GM18505 (cell line): ENCODE measurements at regions not wholly inside any gene's neighbourhood (a gene's known extent, or its start where the extent isn't known, plus 50 kb on each side); places are given as distances from the start of the nearest gene placed in this dataset.

ENCODE experiments used
- ATAC-seq: cut with Tn5 transposase; IDR thresholded peaks from one replicate; pipeline ENCODE4 v1.9.1; 2021; ENCODE audit not compliant: unreplicated experiment
- POLR2A ChIP-seq: IDR thresholded peaks from 4 replicates; pipeline ENCODE4 v1.6.1; 2011; ENCODE audit warnings: borderline replicate concordance; ENCODE audit not compliant: insufficient read depth, insufficient read length; ENCODE audit errors: extremely low read depth

GRCh38 chr18:40558706-40559392, 1396.2 kb upstream of the PIK3C3 start:
- ATAC-seq, result no peak
- TF ChIP-seq POLR2A, result no peak

DNA sequence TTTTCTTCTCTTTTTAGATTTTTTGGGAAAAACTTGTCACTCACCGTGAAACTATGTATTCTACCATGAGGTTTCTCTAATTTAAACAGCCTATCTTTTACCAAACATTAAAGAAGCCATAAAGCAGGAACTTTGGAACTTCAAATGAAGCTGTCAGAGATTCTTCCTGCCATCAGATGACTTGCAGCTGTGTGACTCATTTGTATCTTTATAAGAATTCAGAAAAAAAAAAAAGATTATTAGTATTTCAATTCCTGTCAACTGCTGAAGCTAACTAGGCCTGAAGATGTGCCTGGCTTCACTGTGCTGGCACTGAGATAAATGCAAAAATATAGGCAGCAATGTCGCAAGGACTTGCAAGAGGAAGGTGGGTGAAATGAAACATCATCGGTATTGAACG, 1399.1 kb upstream of the PIK3C3 start:
- TF ChIP-seq POLR2A, result no peak
- ATAC-seq, result no peak

DNA sequence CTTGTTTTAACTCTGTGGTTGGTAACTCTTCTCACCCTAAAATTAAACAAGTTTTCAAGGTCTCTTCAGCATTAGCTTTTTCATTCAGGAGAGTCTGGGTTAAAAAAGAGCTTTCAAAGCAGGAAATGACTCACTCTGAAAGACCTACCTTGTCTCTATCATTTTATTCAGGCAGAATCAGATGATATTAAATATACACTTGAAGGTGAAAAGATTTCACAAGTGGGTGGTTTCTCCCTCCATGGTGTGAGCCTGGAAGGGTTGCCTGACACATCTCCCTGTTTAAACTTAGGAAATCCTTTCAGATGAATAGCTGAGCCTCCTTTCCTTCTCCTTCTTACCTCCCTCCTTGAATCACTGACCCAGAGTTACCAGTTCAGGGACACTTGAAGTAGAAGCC, 1402.0 kb upstream of the PIK3C3 start:
- no peak for ATAC-seq
- TF ChIP-seq POLR2A, result no peak

GRCh38 chr18:40546875-40547274, 1408.2 kb upstream of the PIK3C3 start:
- ATAC-seq, result no peak
- TF ChIP-seq POLR2A, result no peak

DNA sequence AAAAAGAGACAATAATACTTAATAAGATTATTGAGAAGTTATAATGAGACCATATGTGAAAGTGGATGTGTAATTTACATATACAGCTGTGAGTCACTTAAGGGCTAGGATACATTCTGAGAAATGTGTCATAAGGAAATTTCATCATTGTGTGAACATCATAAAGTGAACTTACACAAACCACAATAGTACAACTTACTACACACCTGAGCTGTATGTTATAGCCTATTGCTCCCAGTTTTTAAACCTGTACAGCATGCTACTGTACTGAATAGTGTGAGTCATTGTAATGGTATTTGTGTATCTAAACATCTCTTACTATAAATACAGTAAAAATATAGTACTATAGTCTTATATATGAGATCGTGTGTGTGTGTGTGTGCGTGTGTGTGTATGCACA, 1420.3 kb upstream of the PIK3C3 start:
- no peak for TF ChIP-seq POLR2A
- no peak for ATAC-seq

DNA sequence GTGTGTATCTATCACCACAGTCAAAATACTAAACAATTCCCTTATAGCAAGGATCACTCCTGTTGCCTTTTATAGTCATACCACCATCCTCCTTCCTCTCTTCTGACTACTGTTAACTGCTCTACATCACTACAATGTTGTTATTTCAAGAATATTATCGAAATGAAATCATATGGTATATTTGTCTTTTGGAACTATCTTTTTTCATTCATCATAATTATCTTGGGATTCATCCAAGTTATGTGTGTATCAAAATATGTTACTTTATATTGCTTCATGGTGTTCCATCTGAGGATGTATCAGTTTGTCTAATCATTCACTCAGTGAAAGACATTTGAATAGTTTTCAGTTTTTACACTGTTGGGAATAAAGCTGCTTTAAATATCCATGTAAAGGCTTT, 1423.0 kb upstream of the PIK3C3 start:
- TF ChIP-seq POLR2A, result no peak
- no peak for ATAC-seq

DNA sequence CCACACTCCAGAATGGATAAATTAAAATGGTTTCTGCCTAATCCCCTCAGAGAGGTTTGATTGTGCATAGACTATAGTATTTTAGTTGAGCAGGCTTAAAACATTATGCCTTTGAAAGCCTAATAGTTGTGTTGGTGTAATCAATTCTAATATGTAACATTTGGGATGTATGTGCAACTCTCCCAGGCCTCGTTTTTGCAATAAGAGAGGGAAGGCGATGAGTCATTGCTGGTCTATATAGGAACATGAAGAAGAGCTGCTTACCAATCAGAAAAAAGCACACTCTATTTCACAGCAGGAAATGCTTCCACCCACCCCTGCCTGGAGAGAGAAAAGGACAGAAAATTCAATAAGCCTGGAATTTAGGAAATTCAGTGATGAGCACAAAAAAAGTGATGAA, 1424.0 kb upstream of the PIK3C3 start:
- no peak for TF ChIP-seq POLR2A
- ATAC-seq, result no peak

DNA sequence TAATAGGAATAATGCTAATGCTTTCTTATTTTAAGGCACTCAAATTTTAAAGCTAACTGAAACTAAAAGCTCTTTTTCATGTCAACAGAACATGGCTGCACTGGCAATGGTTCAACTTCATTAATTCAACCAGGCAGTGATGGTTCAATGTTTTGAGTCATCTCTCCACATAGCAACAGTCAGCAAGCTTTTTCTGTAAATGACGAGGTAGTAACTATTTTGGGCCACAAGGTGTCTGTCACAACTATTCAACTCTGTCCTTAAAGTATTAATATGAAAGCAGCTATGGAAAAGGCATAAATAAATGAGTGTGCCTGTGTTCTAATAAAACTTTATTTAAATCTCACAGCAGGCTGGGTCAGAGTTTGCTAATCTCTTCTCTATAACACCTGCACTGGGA, 1425.6 kb upstream of the PIK3C3 start:
- ATAC-seq, result no peak
- TF ChIP-seq POLR2A, result no peak

- no peak for TF ChIP-seq POLR2A
- no peak for ATAC-seq
Observed at GRCh38 chr18:40524881-40525280, 1430.2 kb upstream of the PIK3C3 start.

GRCh38 chr18:40523287-40523686, 1431.7 kb upstream of the PIK3C3 start:
- TF ChIP-seq POLR2A, result no peak
- no peak for ATAC-seq

DNA sequence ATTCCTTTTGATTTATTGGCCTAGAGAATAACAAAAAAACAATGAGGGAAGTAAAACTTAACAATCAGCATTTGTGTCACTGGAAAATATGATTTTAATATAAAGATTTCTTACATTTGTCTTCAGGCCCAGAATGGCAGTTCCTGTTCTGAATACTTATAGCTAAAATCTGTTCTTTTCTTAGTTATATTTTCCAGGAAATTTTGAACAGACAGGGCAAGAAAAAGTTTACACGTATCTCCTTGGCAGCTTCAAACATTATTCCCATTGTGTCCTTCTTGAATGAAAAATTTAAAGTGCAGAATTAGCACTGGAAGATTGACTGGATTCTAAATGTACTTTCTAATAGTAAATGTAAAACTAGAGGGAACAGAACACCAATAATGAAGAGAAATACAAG, 1454.0 kb upstream of the PIK3C3 start:
- TF ChIP-seq POLR2A, result no peak
- no peak for ATAC-seq

DNA sequence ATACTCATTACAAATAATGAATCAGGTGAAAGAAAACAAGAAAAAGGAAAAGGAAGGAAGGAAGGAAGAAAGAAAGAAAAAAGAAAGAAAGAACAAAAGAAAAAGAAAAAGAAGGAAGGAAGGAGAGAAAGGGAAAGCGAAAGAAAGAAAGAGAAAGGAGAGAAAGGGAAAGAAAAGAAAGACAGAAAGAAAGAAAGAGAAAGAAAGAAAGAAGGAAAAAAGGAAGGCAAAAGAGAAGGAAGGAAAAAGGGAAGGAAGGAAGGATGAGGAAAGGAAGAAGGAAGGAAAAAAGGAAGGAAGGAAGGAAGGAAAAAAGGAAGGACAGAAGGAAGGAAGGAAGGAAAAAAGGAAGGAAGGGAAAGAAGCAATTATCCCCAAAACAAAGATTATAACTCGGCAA, 1460.4 kb upstream of the PIK3C3 start:
- no peak for ATAC-seq
- TF ChIP-seq POLR2A, result no peak

- no peak for TF ChIP-seq POLR2A
- no peak for ATAC-seq
Observed at GRCh38 chr18:40493316-40493715, 1461.7 kb upstream of the PIK3C3 start.

DNA sequence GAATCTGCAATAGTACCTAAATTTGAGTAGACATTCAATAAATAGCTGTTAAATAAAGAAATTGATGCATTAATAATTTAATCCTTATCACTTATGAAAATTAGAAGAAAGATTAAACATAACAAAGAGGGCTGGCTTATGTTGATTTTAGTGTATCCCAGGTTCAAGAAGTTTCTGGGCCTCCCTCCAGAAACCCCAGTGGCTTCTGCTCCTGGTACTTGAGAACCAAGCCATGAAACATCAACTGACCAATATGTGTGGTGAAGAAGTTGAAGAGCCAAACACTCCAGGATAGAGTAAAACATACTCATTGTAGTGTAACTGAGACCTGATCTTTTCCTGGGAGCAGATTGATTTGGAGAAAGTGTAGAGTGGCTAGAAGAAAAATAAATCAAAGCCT, 1465.7 kb upstream of the PIK3C3 start:
- no peak for ATAC-seq

GRCh38 chr18:40485318-40485717, 1469.7 kb upstream of the PIK3C3 start:
- no peak for TF ChIP-seq POLR2A
- ATAC-seq, result no peak

More for the DNA sequence above, 1465.7 kb upstream of the PIK3C3 start:
- TF ChIP-seq POLR2A, result no peak
